Endothelial cell of umbilical vein (primary cell): ENCODE measurements at regions not wholly inside any gene's neighbourhood (a gene's known extent, or its start where the extent isn't known, plus 50 kb on each side); places are given as distances from the start of the nearest gene placed in this dataset.

Source experiments
- BruUV-seq: library from RNA; stranded (reverse); fragments of 400-500 nt; replicated peaks from 2 replicates; lab custom pipeline; 2021; lab: Mats Ljungman, UMichigan
- CTCF ChIA-PET: fragments of 300-600, 350-600 bp; sonication (Branson Sonifier 250); formaldehyde crosslinking; loops from one replicate; lab custom pipeline; 2021; ENCODE audit warnings: antibody characterized with exemption, inconsistent platforms; lab: Charles Lee
- POLR2A ChIA-PET: fragments of 300-600, 350-600 bp; sonication (Branson Sonifier 250); formaldehyde crosslinking; loops from one replicate; lab custom pipeline; 2021; ENCODE audit warnings: antibody characterized with exemption, inconsistent platforms; lab: Charles Lee
- DNase-seq: peaks from one replicate; pipeline ENCODE4 v3.0.0-alpha.2; 2011; ENCODE audit warnings: low read depth, low spot score
- FAIRE-seq: peaks from 2 replicates; lab custom pipeline; 2011; peaks lifted over from hg19 to GRCh38; lab: Jason Lieb, UNC
- H2AFZ ChIP-seq: 2 replicates; pipeline ENCODE4 v1.6.0; 2012; ENCODE audit warnings: low read depth, low read length, control low read depth, inconsistent platforms
- H3K27ac ChIP-seq: 2 replicates; pipeline ENCODE4 v1.5.1; 2011; ENCODE audit warnings: low read depth, mild to moderate bottlenecking, control low read depth, low read length, moderate library complexity; ENCODE audit not compliant: insufficient read depth
- H3K27me3 ChIP-seq, 2 experiments: 2 replicates each; pipeline versions ENCODE4 v1.6.0 to v1.6.1; 2011; ENCODE audit warnings: low read length in 2 of 2, mixed read lengths in 1 of 2; ENCODE audit not compliant: control insufficient read depth in 2 of 2, insufficient read depth in 2 of 2
- H3K36me3 ChIP-seq, 2 experiments: 2 replicates in 1 of 2; 3 replicates in 1 of 2; pipeline ENCODE4 v1.5.1; 2011; ENCODE audit warnings: low read length in 2 of 2, mild to moderate bottlenecking in 1 of 2, moderate library complexity in 1 of 2; ENCODE audit not compliant: control insufficient read depth in 2 of 2, insufficient read depth in 2 of 2; ENCODE audit errors: extremely low read depth in 1 of 2
- H3K4me1 ChIP-seq: 3 replicates; pipeline ENCODE4 v1.5.1; 2011; ENCODE audit warnings: mild to moderate bottlenecking, low read length; ENCODE audit not compliant: control insufficient read depth, insufficient read depth; ENCODE audit errors: extremely low read depth
- H3K4me2 ChIP-seq: 2 replicates; pipeline ENCODE4 v1.6.1; 2011; ENCODE audit warnings: low read length, control low read depth, mixed read lengths; ENCODE audit not compliant: insufficient read depth
- H3K4me3 ChIP-seq, 3 experiments: fragments of 200-600 bp in 1 of 3; sonication (generic), shearing (Covaris generic) in 1 of 3; replicated peaks in 1 of 3; 2 replicates each; pipeline ENCODE4 v1.5.1; 2011 to 2016; ENCODE audit warnings: control low read depth in 3 of 3, low read length in 3 of 3, mild to moderate bottlenecking in 2 of 3, inconsistent platforms in 1 of 3, low read depth in 1 of 3, moderate library complexity in 1 of 3; ENCODE audit not compliant: insufficient read depth in 1 of 3
- H3K79me2 ChIP-seq: 2 replicates; pipeline ENCODE4 v1.6.0; 2012; ENCODE audit warnings: low read length, inconsistent platforms; ENCODE audit not compliant: control insufficient read depth, insufficient read depth
- H3K9ac ChIP-seq: replicated peaks from 2 replicates; pipeline ENCODE3; 2011; ENCODE audit warnings: low read length, control low read depth; ENCODE audit not compliant: insufficient read depth; ENCODE audit errors: extremely low read depth
- H3K9me1 ChIP-seq: replicated peaks from 3 replicates; pipeline ENCODE4 v1.6.0; 2011; ENCODE audit warnings: mild to moderate bottlenecking, low read length; ENCODE audit not compliant: control insufficient read depth, insufficient read depth; ENCODE audit errors: extremely low read depth
- H3K9me3 ChIP-seq: replicated peaks from 2 replicates; pipeline ENCODE4 v1.5.1; 2012; ENCODE audit warnings: low read length, inconsistent platforms; ENCODE audit not compliant: control insufficient read depth, insufficient read depth
- H4K20me1 ChIP-seq: replicated peaks from 2 replicates; pipeline ENCODE3; 2011; ENCODE audit warnings: mild to moderate bottlenecking, low read length; ENCODE audit not compliant: control insufficient read depth, insufficient read depth; ENCODE audit errors: extremely low read depth
- EZH2 ChIP-seq: IDR thresholded peaks from 2 replicates; pipeline ENCODE4 v1.6.1; 2012; ENCODE audit warnings: borderline replicate concordance, low read depth, mild to moderate bottlenecking, moderate library complexity, low read length, inconsistent platforms; ENCODE audit not compliant: severe bottlenecking
- FOS ChIP-seq: IDR thresholded peaks from 2 replicates; pipeline ENCODE4 v1.6.1; 2011; ENCODE audit warnings: mild to moderate bottlenecking, low read length, moderate library complexity, borderline replicate concordance; ENCODE audit not compliant: insufficient read depth
- GATA2 ChIP-seq: IDR thresholded peaks from 2 replicates; pipeline ENCODE4 v1.7.0; 2011; ENCODE audit warnings: low read depth, mild to moderate bottlenecking, moderate library complexity, mixed read lengths, low read length; ENCODE audit not compliant: insufficient read length, insufficient read depth
- JUN ChIP-seq: IDR thresholded peaks from 2 replicates; pipeline ENCODE4 v1.6.1; 2011; ENCODE audit warnings: borderline replicate concordance, low read depth; ENCODE audit not compliant: insufficient read length, insufficient read depth
- MAX ChIP-seq: IDR thresholded peaks from 2 replicates; pipeline ENCODE4 v1.6.1; 2011; ENCODE audit not compliant: insufficient read depth, insufficient read length
- MYC ChIP-seq: IDR thresholded peaks from one replicate; pipeline ENCODE4 v1.6.1; 2011; ENCODE audit warnings: mild to moderate bottlenecking, low read depth, low read length
- POLR2A ChIP-seq: IDR thresholded peaks from 2 replicates; pipeline ENCODE4 v1.6.1; 2012; ENCODE audit warnings: low read depth, mild to moderate bottlenecking, control low read depth, low read length
- POLR2AphosphoS5 ChIP-seq: IDR thresholded peaks from 2 replicates; pipeline ENCODE4 v1.6.1; 2012; ENCODE audit warnings: low read depth, mild to moderate bottlenecking, control low read depth, low read length, moderate library complexity; ENCODE audit not compliant: insufficient read depth
- dilution Hi-C: fragments of 300-500 bp; cut with MboI; formaldehyde crosslinking; loops from one replicate; pipeline ENCODE4 v1.15.0; 2019; ENCODE audit warnings: low sequenced_read_pairs; ENCODE audit not compliant: extremely low pct_ligation_motif_present
- intact Hi-C: fragments of 100-400 bp; cut with micrococcal nuclease; formaldehyde crosslinking; loops from one replicate; pipeline ENCODE4 v1.10.0; 2022
- TF ChIP-seq, protein P1 (sequence below), 2 donors: IDR thresholded peaks; 1 replicate in 1 of 2; 2 replicates in 1 of 2; pipeline ENCODE4 v1.5.1; 2011; ENCODE audit warnings: low read length in 2 of 2, mild to moderate bottlenecking in 2 of 2, moderate library complexity in 2 of 2, control low read depth in 1 of 2, inconsistent platforms in 1 of 2, low read depth in 1 of 2; ENCODE audit not compliant: insufficient read depth in 1 of 2; ENCODE audit errors: extremely low read depth in 1 of 2

DNA sequence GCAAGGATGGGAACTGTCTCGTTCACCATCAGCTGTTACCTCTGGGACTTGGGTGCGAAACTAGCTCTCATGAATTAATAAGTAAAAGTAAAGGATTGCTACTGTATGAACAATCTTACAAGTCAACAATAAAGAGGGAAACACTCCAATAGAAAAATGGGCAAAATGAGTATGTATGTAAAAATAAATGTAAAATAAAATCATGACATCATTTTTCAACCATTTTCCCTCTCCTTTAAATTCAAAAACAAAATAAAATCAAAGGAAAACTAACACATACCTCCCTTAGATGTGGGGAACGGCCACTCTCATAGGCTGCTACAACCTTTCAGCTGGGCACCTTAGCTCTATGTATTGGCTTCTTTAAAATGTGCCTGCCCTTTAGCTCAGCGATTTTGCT is 389.7 kb upstream of the ARID1B start:
- no peaks in the 10 kb centered on the region for H3K27me3 ChIP-seq
- H3K79me2 ChIP-seq: no peaks in the 10 kb centered on the region
- no peak for DNase-seq
- TF ChIP-seq FOS (no peak), EZH2 (no peak), MAX (no peak), GATA2 (no peak)
- TF ChIP-seq, protein P1, sequence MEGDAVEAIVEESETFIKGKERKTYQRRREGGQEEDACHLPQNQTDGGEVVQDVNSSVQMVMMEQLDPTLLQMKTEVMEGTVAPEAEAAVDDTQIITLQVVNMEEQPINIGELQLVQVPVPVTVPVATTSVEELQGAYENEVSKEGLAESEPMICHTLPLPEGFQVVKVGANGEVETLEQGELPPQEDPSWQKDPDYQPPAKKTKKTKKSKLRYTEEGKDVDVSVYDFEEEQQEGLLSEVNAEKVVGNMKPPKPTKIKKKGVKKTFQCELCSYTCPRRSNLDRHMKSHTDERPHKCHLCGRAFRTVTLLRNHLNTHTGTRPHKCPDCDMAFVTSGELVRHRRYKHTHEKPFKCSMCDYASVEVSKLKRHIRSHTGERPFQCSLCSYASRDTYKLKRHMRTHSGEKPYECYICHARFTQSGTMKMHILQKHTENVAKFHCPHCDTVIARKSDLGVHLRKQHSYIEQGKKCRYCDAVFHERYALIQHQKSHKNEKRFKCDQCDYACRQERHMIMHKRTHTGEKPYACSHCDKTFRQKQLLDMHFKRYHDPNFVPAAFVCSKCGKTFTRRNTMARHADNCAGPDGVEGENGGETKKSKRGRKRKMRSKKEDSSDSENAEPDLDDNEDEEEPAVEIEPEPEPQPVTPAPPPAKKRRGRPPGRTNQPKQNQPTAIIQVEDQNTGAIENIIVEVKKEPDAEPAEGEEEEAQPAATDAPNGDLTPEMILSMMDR (IDR thresholded peaks at IDR 0.05; ENCODE audit: extremely low read depth in 1 of 2, insufficient read depth in 1 of 2, low read depth in 1 of 2, low read length in 2 of 2): no peak
- FAIRE-seq: no peak
- H3K27ac ChIP-seq: no peak overlapping the region
- no TSS peak for BruUV-seq
- POLR2A ChIA-PET: no interaction called here
- dilution Hi-C loops: no loop called here
- CTCF ChIA-PET: no interaction called here
- H3K9ac ChIP-seq: no peak overlapping the region
- no peaks in the 10 kb centered on the region for H4K20me1 ChIP-seq
- no peak overlapping the region for H3K4me2 ChIP-seq
- H3K9me3 ChIP-seq: no peaks in the 10 kb centered on the region
- no peaks in the 10 kb centered on the region for H3K36me3 ChIP-seq
- intact Hi-C loops: no loop called here
- H3K4me1 ChIP-seq: no peaks in the 10 kb centered on the region
- no peak overlapping the region for H3K4me3 ChIP-seq
- no peak overlapping the region for H2AFZ ChIP-seq
- H3K9me1 ChIP-seq: no peaks in the 10 kb centered on the region

DNA sequence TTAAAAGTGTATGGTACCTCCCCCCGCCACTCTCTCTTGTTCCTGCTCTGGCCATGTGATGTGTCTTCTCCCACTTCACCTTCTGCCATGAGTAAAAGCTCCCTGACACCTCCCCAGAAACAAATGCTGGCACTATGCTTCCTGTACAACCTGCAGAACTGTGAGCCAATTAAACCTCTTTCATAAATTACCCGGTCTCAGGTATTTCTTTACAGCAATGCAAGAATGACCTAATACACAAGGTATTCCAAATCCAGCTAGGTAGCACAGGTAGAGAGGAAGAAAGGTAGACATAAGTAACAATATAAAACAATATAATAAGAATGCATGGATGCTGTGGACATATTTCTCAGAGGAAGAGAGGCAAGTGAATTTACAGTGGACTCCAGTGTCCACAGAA is 394.1 kb upstream of the ARID1B start:
- H3K9me1 ChIP-seq: peaks cover 3% of the 10 kb centered on the region
- H3K4me3 ChIP-seq: no peak overlapping the region
- DNase-seq: no peak
- TF ChIP-seq POLR2A: no peak
- no peak for TF ChIP-seq MYC
- TF ChIP-seq FOS: no peak
- TF ChIP-seq GATA2: no peak
- no peak for TF ChIP-seq EZH2
- TF ChIP-seq POLR2AphosphoS5: no peak
- TF ChIP-seq, protein P1 (IDR thresholded peaks at IDR 0.05; ENCODE audit: extremely low read depth in 1 of 2, insufficient read depth in 1 of 2, low read depth in 1 of 2, low read length in 2 of 2): no peak
- no peak for TF ChIP-seq JUN
- TF ChIP-seq MAX: no peak
- no peak for FAIRE-seq
- ChIA-PET CTCF (no interaction called here), POLR2A (no interaction called here)
- no peaks in the 10 kb centered on the region for H4K20me1 ChIP-seq
- H3K4me2 ChIP-seq: no peak overlapping the region
- H2AFZ ChIP-seq: no peak overlapping the region
- no peaks in the 10 kb centered on the region for H3K4me1 ChIP-seq
- H3K9me3 ChIP-seq: no peaks in the 10 kb centered on the region
- H3K27ac ChIP-seq: no peak overlapping the region
- intact Hi-C loops (no loop called here), dilution Hi-C loops (no loop called here)
- no peak overlapping the region for H3K9ac ChIP-seq
- no peaks in the 10 kb centered on the region for H3K79me2 ChIP-seq
- peaks cover 0 to 1% of the 10 kb centered on the region in 2 experiments for H3K27me3 ChIP-seq
- no TSS peak for BruUV-seq
- H3K36me3 ChIP-seq: no peaks in the 10 kb centered on the region
